NCI-H1930 (cell line): ENCODE measurements at regions not wholly inside any gene's neighbourhood (a gene's known extent, or its start where the extent isn't known, plus 50 kb on each side); places are given as distances from the start of the nearest gene placed in this dataset.

ENCODE experiments used
- DNase-seq, 2 experiments: peaks; one replicate each; lab custom pipeline; 2025; lab: John Stamatoyannopoulos, UW

DNA sequence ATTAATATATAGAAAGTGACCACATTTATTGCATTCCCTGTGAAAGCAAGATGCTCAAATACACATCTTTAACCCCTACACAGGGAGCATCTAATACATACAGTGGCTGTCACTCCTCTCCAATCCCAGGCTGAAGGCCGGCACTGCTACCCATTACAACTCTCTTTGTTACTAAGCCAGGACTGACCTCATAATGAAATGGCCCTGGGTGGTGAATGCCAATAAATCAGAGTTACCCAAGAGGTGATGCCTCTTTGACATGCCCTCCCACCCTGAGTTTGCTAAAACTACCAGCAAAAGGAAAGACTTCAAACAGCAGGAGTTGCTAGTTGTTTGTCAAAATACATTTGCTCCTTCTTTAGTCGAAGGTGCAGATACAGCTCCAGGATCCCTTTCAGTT is 214.2 kb downstream of the FOXA2 start:
- DNase-seq = no peak

DNA sequence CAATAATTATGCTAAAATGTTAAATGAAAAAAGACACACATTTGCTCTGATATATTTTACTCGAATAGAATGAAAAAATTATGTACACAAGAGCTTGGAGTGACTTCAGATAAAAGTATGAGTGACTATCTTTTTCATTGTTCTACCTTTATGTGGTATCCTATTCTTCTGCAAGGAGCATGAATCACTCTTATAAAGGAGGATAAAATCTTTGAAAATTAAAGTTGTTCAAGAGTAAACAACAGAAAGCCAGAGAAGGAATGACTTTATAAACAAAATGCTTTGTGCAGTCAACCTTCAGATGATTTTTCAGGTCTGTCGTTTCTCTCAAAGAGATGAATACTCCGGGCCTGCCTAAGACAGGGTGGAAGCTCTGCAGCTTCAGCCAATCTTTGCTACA is 215.3 kb downstream of the FOXA2 start:
- no peak for DNase-seq

DNA sequence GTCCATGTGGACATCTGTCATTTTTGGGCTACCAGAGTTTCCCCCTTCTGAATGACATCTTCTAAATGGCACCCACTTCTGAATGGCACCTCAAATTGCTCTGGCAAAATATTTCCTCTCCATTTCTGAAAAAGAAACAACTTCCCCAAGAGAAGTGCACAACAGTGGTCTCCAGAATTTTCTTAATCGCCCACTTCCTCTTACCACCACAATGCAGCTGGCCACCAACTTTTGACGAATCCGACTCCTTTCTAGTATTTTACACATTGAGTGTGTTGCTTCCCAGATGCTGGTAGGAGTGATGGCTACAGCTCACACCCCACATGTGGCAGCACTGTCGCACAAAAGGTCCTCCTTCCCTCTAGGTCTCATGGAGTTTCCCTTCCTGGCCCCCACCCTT is 216.1 kb downstream of the FOXA2 start:
- no peak for DNase-seq

DNA sequence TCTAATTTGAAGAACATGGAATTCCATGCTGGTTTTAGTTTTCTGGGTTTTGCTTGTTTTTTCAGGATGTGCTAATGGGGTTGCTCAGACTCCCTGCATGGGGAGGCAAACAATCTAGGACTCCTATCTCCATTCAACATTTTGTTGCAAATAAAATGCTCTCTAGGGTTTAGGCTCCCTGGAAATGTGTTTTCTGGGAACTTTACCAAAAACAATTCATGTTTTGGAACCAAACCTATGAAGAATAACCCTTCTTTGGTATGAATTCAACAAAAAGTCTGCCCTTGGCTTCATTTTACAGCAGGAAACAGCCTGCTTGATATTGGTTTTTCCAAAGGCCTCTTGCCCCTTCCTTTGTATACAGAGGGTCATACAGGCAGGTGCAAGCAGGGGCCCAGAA is 217.7 kb downstream of the FOXA2 start:
- DNase-seq = no peak

DNA sequence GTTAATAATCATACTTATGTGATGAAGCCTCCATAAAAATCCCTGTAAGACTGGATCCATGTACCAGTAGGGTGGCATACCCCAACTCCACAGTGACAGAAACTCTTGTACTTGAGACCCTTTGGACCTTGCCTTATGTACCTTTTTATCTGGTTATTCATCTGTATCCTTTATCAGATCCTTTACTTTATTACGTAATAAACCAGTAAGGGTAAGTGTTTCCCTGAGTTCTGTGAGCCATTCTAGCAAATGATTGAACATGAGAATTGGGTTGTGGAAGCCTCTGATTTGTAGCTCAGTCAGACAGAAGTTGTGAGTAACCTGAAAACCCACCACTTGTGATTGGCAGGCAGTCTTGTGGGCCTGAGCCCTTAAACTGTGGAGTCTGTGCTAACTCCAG is 229.7 kb downstream of the FOXA2 start:
- no peak for DNase-seq

DNA sequence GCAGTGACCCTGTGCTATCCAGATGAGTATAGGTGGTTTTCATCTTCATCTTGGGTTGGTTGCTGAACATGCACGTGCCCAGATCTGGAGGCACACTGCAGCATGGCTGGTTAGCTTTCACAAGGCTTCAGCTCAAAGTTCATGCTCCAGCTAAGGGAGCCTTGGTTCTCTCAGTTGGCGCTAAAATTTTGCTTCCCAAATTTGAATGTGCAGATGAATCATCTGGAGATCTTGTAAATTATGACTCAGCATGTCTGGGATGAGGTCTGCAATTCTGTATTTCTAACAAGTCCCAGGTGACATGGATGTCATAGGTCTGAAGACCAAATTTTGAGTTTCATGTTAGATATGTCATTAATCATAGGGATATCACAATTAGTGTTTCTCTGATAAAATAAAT is 230.8 kb downstream of the FOXA2 start:
- DNase-seq = no peak

DNA sequence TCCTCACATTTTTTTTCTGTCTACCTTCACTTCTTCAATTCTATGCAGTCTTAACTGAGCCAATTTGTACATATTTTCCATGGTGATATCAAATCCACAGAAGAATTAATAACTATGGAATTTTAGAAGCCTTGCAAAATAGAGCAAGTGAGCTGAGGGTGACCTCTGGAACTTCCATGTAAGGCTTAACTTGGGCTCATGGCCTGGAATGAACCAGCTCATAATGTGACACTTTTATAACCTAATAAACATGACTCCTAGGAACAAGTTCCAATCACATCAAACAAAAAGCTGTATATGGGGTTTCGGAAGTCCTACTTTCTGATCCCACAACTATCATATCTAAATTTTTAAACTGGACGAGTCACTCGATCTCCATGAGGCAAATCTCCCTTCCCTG is 232.4 kb downstream of the FOXA2 start:
- no peak for DNase-seq

DNA sequence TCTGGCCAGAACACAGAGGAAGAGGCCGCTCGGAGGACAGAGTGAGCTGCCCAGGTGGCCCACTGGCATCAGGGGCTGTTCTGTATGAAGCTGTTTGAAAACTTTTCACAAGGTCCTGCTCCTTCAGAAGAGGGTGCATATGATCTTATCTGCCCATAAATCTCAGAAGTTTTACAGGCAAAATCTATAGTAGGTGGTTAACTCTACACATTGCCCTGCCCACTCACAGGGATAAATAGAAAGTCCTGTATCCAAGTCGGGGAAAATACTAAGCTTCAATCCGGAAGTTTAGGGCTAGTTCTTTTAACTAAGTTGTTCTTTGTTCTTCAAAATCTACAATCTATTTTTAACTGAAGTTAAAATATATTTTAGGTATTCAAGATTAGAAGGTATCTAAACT is 233.7 kb downstream of the FOXA2 start:
- no peak for DNase-seq

DNA sequence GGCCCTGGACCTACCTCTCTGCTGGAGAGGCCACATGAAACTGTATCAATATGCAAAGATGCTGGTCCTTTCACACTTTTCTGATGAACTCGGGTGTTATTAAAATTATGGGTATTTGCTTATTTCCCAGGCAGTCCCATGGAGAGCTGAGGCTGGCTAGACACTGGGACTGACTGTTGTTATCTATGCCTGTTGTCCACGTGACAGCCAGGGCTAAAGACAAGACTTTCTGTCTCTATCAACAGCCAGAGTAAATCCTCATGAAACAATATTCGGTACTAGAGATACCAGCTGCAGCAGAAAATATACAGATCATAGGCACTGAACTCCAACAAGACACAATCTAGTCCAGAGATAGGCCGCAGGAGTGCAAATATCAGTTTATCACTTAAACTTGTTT is 236.4 kb downstream of the FOXA2 start:
- no peak for DNase-seq

DNA sequence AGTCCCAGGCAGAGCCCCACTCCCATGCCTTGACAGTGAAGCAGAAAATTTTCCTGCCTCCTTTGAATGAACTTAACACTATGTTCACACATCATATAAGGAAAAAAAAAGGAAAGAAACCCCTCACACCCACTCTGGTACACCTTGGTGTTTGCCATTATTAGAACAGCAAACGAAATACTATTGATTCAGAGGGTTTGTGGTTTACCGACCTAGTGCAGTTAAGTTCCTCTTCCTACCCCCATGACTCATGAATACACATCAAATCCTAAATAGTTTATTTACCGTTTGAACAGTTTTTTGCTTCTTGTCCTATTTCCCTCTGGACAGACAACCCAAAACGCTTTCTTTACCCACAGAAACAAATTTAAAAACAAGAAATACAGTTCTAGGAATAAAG is 237.7 kb downstream of the FOXA2 start:
- DNase-seq = no peak

DNA sequence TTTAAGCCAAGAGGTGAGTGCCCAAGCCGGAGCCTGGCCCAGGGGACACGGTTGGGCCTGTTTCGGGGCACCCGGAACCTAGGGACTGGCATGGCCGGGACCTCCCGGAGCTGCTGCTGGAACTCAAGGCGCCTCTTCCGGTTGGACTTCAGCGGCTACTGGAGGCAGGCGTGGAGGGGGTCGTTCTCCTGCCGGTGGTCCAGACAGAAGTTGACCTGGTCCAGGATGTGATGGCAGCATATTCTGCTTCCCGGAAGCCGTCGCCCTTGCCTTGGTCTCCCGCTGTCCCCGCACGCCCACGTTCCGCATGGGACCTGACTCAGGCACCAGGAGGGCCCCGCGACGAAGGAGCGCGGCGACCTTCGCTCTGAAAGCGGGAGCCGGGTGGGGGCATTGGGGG is 240.8 kb downstream of the FOXA2 start:
- no peak for DNase-seq

DNA sequence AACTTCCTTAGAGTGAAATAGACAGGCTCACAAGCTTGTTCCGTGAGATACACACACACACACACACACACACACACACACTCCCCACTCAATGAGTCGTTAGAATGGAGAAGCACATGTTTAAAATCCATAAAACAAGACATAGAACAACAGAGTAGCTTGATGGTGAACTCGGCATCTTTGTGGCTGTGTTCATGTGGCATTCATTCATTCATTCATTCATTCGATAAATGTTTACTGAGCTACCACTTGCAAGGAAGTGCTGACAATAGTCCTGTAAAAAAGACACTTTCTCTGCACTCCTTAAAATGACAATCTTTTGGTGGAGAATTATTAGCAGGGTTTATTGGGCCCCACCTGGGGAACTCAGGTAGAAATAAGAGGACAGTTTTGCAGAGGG is 242.0 kb downstream of the FOXA2 start:
- no peak for DNase-seq

DNA sequence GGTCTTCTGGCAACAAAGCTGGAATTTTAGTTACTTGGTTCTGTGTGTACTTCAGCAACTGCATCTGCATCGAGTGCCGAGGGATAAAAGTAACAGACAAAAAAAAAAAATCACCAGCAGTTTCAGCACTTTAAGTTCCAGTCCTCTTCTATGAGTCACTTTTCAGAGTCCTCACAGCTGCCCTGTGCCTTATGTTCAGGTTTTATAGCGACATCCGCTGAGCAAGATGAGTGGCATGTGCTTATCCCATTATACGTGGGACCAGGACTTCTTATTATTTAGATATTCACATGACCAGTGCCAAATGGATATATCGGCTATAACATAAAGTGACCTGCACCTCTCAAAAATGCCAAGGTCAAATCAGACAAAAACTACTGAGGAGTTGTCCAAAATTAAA is 242.9 kb downstream of the FOXA2 start:
- DNase-seq = no peak

DNA sequence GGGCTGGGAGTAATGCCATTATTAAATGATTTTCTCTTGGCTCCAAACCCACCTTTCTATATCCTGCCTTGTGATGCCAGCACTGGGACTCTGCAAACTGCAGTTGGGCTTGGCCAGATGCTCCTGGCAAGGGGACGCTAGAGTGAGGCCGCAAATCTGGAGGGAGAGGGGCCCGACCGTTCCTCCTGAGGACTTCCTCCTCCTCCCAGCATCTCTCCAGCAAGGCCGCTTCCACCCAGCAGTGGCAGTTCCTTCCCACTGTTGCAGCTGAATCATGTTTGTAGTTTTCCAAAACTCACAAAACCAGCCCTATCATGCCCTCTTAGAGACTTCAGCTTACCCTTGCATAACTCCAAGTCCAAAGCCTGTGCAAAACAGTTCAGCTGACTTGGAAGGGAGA is 244.4 kb downstream of the FOXA2 start:
- DNase-seq = no peak

DNA sequence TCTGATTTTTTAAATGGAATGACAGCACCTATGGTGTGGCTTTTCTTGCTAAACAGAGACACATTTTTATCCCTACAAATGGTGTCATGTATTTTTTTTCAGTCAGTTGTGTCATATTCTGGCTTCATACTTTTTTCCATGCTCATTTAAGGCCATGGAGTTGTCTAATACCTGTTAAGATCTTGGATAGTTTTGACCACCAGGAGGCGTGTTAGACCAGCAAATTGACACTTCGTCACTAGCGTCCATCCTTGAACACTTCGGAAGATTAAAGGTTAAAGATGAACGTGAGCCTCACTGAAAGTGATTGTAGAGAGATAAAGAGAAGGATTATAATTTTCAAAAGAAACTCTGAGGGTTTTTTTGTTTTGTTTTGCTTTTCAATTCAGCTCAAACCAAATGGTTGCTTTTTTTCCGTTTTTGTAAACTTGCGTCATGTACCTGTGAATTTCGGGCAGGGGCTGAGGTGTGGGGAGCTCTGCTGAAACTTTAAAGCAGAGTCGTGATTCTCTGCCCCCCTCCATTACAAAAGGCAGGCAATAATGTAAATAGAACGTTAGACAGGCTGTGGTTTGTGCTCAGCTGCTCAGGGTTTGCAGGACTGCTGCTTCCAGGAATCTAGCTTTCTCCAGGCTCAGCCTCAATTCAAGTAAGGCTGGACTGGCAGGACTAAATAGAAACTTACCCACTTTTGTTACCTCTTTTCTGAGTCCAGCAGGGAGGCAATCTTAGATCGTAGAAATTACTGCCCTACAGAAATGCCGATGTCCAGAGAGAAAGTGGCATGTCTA is 245.1 kb downstream of the FOXA2 start:
- peak; percentile 56 to 83 for DNase-seq

DNA sequence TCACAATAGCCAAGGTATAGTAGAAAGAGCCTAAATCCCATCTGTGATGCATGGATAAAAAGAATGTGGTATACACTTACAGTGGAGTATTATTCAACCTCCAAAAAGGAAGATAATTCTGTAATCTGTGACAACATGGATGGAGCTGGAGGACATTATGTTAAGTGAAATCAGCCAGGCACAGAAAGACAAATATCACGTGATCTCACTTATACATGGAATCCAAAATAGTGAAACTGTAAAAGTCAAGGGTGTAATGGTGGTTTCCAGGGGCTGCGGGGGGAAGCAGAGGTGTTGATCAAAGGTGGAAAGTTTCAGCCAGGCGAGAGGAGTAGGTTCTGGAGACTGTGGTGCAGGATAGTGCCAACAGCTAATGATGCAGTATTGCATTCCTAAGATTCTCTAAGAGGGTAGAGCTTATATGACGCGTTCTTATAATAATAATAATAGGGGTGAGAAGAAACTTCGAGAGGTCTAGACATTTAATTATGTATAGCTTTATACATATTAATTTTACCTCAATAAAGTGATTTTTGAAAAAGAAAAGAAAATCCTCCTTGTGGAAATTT is 246.1 kb downstream of the FOXA2 start:
- DNase-seq = no peak

DNA sequence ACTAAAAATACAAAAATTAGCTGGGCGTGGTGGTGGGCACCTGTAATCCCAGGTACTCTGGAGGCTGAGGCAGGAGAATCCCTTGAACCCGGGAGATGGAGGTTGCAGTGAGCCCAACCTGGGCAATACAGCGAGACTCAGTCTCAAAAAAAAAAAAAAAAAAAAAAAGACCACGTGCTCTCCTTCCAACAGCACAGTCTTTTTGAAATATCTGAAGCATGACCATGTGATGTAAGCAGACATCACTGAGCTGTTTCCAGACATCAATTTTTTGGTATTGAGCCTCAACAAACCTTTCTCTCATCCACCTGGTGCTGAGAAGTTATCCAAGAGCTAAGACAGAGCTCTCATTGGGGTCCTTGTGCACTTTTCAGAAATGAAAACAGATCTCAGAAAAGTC is 249.2 kb downstream of the FOXA2 start:
- no peak for DNase-seq

DNA sequence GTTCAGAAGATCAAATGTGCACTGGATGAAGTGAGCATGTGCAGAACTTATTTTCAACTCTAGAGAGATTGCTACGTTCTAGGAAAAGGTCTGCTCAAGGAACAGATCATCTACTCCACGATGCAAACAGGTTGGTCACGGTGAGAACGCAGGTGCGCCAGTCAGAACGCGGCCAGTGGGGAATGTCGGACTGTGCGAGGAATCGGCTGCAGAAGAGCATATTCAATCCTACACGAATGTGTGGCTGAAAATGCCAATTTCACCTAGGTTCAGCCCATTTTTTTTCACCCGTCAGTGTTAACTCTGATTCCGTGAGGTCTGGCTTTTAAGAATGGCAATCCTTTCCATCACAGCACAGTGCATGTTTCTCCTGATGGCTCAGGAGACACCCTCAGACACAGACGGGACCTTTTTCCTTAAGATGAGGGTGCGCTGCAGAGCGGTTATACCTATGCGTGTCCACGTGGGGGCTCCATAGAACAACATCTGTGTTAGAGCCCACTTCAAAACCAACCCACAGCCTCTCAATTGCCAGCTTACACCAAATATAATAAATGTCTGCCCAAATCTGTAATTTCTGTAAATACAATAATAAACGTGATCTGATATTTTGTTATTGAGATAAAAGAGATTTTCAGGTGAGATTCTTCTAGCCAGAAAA is 250.4 kb downstream of the FOXA2 start:
- peak; percentile 60 to 65 for DNase-seq

DNA sequence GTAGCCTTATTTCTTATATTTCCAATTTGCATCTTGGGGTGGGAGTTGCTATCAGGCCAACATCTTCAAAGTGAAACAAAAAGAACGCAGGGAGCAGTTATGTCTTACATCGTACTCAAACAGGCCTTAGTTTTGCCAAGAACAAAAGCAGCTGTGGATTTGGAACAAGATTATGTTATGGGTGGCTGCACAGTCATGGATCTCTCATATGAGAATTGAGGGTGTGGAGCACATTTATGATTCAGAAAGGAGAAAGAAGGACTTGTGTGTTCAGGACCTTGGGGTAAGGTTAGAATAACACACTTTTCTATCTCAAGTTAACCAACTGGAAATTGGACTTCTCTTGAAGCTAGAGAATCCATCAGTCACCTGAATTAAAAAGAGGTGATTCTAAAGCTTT is 259.9 kb downstream of the FOXA2 start:
- DNase-seq = no peak

DNA sequence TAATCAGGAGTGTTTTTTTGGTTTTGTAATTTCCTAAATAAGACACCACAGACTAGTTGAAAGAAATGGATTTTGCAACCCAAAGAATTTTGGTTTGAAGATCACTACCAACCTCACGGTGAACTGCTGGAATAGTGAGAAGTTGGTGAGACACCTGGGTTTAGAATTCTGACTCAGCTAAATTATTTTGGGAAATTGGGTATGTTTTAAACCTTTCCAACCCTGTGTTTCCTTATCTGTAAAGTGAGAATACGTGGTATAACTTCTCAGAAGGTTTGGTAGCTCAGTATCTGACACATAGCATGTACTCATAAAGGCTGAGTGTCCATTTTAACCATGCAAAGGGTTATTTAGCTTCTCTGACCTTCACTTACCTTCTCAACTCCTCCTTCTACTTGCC is 261.9 kb downstream of the FOXA2 start:
- no peak for DNase-seq

DNA sequence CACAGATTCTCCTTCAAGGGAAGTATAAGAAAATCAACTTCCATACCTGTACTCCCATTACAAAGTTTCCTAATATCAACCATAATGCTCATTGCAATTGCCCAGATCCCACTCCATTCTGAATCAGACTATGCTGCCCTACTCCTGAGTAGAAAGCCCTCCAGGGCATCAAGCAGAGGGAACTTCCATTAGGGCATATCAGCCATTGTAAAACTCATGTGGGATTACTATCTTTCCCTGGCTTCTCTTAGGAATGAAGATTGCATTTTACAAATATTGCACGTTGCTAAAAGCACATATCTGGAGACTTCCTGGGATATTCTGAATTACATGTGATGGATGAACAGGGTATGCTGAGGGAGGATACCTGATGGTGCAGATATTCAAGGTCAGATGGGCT is 263.2 kb downstream of the FOXA2 start:
- DNase-seq = no peak

DNA sequence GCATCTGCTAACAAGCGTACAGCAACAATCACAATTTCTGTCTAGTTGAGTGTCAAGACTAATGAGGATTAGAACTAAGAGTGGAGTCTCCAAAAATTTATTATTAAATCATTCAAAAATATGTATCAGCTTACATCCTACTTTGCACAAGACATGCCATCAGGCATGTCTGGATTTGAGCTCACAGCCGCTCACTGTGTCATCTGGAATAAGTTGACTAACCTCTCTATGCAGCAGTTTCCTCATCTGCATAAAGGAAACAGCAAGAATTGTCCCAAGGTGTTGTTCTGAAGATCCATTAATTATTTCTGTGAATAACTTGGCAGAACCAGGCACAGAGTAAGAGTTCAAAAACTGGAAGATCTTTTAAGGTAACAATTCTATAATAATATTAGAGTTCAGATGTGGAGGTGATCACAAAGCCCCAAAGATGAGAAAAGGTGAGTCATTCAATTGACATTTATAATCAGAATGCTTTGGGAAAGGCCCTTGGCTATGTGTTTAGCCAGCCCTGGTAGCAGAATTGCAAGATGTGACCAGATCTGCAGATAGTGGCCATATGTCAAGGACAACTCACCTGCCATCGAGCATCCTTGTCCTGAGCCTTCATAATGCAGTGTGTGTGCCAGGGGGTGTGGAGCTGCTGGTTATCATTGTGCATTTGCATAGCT is 264.0 kb downstream of the FOXA2 start:
- no peak for DNase-seq

DNA sequence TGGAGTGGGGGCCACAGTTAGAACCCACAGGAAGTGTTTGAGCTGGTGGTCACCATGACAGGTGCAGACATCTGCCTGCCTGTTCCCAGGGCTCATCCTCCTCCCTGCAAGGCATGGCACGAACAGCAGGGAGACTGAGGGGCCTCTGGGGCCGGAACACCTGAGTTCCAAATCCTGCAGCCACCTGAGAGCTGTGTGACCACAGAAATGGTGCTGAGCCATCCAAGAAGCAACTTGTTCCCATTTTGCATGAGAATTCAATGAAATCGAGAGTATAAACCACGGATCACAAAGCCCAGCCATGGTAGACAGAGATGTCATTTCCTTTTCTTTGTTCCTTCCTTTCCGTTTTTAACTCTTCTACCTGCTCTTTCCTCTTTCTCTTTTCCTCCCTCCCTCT is 268.6 kb downstream of the FOXA2 start:
- DNase-seq = no peak
